HG03108 (cell line): ENCODE measurements at regions not wholly inside any gene's neighbourhood (a gene's known extent, or its start where the extent isn't known, plus 50 kb on each side); places are given as distances from the start of the nearest gene placed in this dataset.
A peak's percentile ranks its signal among the peaks of the same experiment; 100 is the strongest.
"Not testable (repeated sequence)": the region's sequence is repeated elsewhere in the genome, so short reads cannot be mapped to it uniquely, and the experiment has no call there.

Experiments used
- ATAC-seq: cut with Tn5 transposase; IDR thresholded peaks from one replicate; pipeline ENCODE4 v1.9.1; 2021; ENCODE audit warnings: moderate library complexity; ENCODE audit not compliant: unreplicated experiment

GRCh38 chr6:3960754-3961361 lies 111.7 kb downstream of the FAM50B start:
- ATAC-seq = no peak

DNA sequence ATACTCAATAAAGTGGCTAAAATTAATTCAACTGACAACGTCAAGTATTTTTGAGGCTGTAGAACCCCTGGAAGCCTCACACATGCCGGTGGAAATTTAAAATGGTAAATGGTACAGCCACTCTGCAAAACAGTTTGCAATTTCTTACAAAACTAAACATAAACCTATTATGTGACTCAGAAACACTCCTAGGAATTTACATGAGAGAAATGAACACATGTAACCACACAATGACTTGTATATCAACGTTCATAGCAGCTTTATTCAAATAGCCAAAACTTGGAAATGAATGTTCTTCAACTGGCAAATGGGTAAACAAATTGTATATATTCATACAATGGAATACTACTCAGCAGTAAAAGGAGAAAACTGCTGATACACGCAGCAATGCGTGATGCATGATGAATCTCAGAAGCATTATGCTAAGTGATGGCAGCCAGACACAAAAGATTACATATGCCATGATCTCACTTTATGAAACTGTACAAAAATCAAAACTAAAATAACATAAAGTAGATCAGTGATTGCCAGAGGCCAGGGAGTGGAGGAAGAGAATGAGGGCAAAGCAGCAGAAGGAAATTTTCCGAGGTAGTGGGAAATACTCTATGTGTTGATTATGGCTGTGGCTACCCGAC lies 112.5 kb downstream of the FAM50B start:
- ATAC-seq = no peak

DNA sequence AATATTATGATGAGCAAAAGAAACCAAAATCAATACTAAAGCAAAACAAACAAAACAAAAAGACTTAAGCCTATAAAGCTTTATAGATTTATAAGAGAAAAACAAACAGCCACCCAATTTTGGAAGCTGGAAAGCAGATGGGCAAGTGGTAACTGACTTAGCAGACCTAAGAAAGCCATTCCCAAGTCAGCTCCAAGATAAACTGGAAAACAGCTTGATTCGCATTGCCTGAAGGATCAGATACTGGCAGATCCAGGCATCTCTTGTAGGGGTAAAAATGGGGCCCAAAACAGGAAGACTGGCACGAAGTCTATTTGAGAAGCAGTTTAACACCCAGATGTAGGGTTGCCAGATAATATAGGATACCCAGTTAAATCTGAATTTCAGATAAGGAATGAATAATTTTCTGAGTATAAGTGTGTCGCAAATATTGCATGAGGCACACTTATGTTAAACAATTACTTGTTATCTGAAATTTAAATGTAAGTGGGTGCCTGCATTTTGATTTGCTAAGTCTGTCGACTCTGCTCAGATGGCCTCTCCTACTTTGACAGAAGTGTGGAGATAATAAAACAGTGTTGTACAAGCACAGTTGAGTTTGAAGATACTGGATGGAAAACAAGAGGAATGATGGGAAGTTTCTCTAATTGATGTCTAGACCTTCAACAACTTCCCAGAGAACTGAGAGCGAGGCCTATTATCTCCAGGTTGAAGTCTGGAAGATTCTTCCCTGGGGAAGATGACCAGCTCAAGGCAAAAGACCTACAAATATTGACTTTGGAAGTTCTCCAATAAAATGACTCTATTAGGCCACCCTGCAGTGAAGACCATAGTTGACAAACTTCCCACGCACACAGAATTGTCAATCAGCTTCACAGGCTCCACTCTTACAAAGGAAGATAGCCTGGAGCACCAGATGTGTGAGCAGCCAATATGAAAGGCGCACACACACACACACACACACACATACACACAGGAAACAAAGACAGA lies 113.4 kb downstream of the FAM50B start:
- no peak for ATAC-seq

DNA sequence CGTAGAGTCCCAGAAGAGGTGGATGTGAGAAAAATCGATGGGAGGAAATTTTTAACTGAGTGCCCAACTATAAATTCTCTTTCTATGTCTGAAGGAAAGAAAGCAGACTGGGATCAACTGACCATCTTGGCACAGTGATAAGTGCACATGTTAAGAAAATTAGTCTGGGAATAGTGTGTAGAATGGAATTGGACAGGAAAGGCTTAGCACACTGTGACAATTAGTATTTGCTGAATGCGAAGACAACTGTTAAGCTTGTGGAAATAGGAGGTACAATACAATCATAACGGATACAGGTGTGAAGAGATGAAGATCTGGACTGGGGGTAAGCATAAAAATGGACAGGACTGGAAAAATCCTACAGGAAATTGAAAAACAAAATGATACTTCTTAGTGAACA lies 114.3 kb downstream of the FAM50B start:
- ATAC-seq = no peak

DNA sequence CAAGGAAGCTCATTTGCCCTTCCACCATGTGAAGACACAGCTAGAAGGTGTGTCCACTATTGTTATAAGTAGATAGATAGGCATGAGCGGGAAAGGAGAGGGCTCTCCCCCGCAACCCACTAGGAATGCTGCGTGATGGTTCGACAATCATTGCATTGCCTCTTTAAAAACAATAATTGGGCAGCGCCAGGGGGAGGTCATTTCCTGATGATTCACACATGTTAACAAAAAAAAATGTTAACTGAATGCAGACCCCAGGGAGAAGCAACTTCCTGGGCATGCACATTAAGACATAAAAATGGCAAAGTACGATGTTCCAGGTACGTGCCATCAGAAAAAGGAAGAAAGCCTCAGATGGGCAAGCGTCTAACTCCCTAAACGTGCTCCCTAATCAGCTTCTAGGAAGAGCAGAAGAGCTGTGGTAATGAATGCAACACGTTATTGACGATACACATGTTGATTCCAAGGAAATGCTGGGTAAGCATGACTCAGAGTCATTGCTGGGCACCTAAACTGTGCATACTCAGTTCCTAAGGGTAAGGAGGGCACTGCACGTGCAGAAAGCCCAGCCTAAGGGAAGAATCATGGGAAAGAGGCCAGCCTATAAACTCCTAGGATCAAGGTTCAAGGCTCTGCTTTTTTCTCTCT lies 113.7 kb downstream of the FAM217A start:
- ATAC-seq = no peak

DNA sequence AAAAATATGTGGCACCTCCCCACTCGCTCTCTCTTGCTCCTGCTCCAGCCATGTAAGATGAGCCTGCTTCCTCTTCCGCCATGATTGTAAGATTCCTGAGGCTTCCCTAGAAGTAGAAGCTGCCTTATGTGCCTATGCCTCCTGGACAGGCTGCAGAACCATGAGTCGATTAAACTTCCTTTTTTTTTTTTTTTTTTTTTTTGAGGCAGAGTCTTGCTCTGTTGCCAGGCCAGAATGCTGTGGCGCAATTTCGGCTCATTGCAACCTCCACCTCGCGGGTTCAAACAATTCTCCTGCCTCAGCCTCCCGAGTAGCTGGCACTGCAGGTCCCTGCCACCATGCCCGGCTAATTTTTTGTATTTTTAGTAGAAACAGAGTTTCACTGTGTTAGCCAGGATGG lies 112.5 kb downstream of the FAM217A start:
- ATAC-seq = no peak

DNA sequence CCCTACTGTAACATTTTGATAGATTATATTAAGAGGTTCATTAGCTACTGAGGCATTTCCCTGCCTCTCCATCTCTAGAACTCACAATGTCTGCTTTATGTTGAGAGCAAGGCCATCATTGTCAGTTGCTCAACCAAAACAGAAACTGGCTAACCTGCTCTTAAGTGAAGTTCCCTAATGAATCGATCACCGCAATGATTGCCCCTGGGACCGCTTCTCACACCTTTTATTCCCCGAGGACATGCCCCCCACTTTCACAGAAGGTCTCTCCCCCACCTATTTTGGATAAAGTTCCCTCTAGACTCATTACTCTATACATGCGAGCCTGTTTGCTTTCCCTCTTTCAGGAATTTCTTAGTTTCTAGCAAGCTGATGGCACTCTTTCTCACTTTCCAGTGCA lies 108.8 kb downstream of the FAM217A start:
- ATAC-seq = no peak

DNA sequence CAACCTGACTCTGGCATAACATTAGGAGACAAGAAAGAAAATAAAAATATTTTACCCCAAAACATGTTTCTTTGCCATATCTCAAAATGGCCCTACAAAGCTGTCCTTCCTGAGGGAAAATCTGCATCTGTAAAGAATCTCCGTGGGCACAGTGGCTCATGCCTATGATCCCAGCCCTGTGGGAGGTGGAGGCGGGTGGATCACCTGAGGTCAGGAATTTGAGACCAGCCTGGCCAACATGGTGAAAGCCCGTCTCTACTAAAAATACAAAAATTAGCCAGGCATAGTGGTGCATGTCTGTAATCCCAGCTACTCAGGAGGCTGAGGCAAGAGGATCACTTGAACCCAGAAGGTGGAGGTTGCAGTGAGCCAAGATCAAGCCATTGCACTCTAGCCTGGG lies 105.8 kb downstream of the FAM217A start:
- not testable (repeated sequence) for ATAC-seq

- ATAC-seq = peak; percentile 70
Observed at GRCh38 chr6:3977875-3978711, 100.8 kb downstream of the FAM217A start.

GRCh38 chr6:3978966-3979365 lies 100.0 kb downstream of the FAM217A start:
- ATAC-seq = not testable (repeated sequence)

- ATAC-seq = no peak
Observed at GRCh38 chr6:3981917-3982316, 97.0 kb downstream of the FAM217A start.

DNA sequence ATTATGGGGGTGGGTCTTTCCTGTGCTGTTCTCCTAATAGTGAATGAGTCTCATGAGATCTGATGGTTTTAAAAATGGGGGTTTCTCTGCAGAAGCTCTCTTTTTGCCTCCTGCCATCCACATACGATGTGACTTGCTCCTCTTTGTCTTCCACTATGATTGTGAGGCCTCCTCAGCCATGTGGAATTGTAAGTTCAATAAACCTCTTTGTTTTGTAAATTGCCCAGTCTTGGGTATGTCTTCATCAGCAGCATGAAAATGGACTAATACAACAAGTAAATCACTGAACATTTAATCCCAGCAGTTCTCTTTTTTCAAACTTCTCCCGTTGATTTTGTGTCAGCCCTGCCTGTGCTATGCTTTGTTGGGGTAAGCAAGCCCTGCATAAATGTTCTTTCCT lies 95.2 kb downstream of the FAM217A start:
- ATAC-seq = no peak

DNA sequence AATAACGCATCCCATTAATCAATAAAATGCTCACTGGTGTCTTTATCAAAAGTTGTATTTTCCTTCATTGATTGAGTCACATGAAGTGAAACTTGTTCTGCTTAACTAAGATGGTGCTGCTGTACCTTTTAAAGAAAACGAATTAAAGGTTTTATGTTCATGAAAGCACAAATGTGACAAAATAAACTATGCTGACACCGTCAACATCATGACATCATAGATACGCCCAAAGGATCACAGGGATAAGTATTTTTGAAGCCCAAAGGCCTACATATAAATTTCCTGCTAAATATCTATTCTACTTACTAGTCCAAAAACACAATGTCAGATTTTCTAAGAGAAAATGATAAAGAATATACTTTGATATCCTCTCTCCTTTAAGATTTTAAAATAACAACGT lies 94.4 kb downstream of the FAM217A start:
- no peak for ATAC-seq

GRCh38 chr6:3986241-3986640 lies 92.7 kb downstream of the FAM217A start:
- no peak for ATAC-seq

DNA sequence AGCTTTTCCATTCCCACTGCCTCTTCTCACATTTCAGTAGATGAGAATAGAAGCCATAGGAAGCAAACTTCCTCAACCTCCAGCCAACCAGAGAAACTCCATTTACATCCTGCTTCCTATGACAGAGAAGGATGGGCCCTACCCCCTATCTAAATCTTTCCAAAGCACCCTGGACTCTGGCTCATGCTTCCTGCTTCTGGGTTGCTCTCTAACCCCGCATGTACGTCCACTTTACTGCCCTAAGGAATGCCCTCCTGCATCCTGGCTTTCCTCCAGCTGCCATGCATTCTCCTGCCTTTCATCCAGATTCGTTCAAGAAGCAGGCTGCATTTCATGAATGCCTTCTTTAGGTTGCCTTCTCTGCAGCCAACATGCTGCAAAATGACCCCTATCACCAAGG lies 91.9 kb downstream of the FAM217A start:
- no peak for ATAC-seq

DNA sequence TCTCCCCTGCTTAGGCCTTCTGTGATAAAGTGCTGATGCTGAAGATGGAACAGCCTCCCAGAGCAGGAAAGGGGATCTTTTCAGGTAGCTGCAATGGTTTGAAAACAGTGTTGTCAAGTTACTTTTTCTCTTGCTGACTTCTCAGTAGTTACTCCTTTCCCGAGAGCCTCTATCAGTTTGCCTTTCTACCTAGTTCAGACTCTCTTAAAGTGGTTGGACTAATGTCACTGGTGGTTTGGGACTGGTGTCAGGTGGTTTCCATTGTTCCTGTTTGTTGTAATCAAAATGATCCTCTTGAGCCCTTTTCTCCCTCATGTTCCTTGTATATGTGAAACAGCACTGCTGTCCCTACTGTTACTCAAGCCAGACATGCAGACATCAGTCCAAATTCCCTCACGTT lies 91.4 kb downstream of the FAM217A start:
- no peak for ATAC-seq

GRCh38 chr6:3990692-3991491 lies 88.0 kb downstream of the FAM217A start:
- peak; percentile 84 for ATAC-seq

GRCh38 chr6:3991941-3992340 lies 87.0 kb downstream of the FAM217A start:
- ATAC-seq = no peak

DNA sequence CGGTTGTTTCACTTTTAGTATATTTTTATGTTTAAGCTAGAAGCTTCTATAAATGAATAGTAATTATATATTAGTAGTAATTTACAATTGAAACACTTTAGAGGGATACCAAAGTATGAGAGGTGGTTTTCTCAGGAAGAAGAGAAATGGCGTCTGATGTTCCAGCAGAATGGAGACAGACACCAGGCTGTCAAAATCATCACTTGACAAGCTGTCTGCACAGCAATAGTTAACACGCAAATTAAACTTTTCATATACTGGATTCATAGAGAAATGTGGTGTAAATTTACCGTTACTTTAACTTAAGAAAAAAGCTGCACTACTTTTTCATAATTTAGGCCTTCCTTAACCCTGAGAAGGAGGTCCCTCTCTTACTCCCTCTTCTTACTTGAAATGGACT lies 82.6 kb downstream of the FAM217A start:
- no peak for ATAC-seq
